Erythroblast (primary cell): ENCODE measurements at regions not wholly inside any gene's neighbourhood (a gene's known extent, or its start where the extent isn't known, plus 50 kb on each side); places are given as distances from the start of the nearest gene placed in this dataset.

Experiments
- GATA1 ChIP-seq: IDR thresholded peaks from 2 replicates; pipeline ENCODE4 v1.6.1; 2011; ENCODE audit warnings: low read depth, mild to moderate bottlenecking, control low read depth, low read length, moderate library complexity
- POLR2A ChIP-seq: IDR thresholded peaks from 2 replicates; pipeline ENCODE4 v1.6.1; 2011; ENCODE audit warnings: mild to moderate bottlenecking, low read length

DNA sequence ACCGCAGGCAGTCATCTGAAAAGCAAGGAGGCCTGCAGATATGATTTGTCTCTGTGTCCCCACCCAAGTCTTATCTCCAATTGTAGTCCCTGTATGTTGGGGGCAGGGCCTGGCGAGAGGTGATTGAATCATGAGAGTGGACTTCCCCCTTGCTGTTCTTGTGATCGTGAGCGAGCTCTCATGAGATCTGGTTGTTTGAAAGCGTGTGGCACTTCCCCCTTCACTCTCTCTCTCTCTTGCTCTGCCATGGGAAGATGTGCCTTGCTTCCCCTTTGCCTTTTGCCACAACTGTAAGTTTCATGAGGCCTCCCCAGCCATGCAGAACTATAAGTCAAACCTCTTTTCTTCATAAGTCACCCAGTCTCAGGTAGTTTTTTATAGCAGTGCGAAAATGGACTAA, 83.3 kb downstream of the TMCO5A start:
- no peak for TF ChIP-seq POLR2A
- TF ChIP-seq GATA1 = no peak
